Brain microvascular endothelial cell (primary cell): ENCODE measurements at regions not wholly inside any gene's neighbourhood (a gene's known extent, or its start where the extent isn't known, plus 50 kb on each side); places are given as distances from the start of the nearest gene placed in this dataset.

Experiments used
- DNase-seq: peaks from one replicate; pipeline ENCODE4 v3.0.0-alpha.2; 2020
- H3K27ac ChIP-seq: fragments of 250-450 bp; sonication (Bioruptor Pico); 2 replicates; pipeline ENCODE4 v1.5.1; 2020; ENCODE audit warnings: mild to moderate bottlenecking, moderate library complexity
- H3K27me3 ChIP-seq: fragments of 250-450 bp; sonication (Bioruptor Pico); replicated peaks from 2 replicates; pipeline ENCODE4 v1.5.1; 2020; ENCODE audit warnings: mild to moderate bottlenecking
- H3K36me3 ChIP-seq: fragments of 250-450 bp; sonication (Bioruptor Pico); replicated peaks from 2 replicates; pipeline ENCODE4 v1.5.1; 2020; ENCODE audit warnings: mild to moderate bottlenecking
- H3K4me3 ChIP-seq: 2 replicates; pipeline ENCODE4 v1.5.1; 2011; ENCODE audit warnings: low read depth, mild to moderate bottlenecking, control low read depth, low read length, moderate library complexity
- CTCF ChIP-seq: IDR thresholded peaks from 2 replicates; pipeline ENCODE4 v1.5.1; 2011; ENCODE audit warnings: low read depth, mild to moderate bottlenecking, moderate library complexity, low read length, control low read depth, inconsistent platforms; ENCODE audit errors: missing control alignments
- in situ Hi-C: cut with HindIII; loops from 2 replicates; pipeline ENCODE4 v1.10.0; 2017; ENCODE audit warnings: low sequenced_read_pairs, low pct_ligation_motif_present

- no peaks in the 10 kb centered on the region for H3K27me3 ChIP-seq
- no peak overlapping the region for H3K27ac ChIP-seq
- H3K4me3 ChIP-seq = no peak overlapping the region
- H3K36me3 ChIP-seq = no peaks in the 10 kb centered on the region
- no peak for TF ChIP-seq CTCF
- in situ Hi-C loops = no loop called here
- no peak for DNase-seq
Observed at GRCh38 chrX:42077675-42078074, 154.3 kb upstream of the CASK start.

- Histone ChIP-seq H3K27me3 (no peaks in the 10 kb centered on the region), H3K36me3 (no peaks in the 10 kb centered on the region), H3K27ac (no peak overlapping the region), H3K4me3 (no peak overlapping the region)
- in situ Hi-C loops = no loop called here
- TF ChIP-seq CTCF = no peak
- DNase-seq = no peak
Observed at GRCh38 chrX:42075032-42075431, 151.7 kb upstream of the CASK start.

- Histone ChIP-seq H3K27ac (no peak overlapping the region), H3K27me3 (no peaks in the 10 kb centered on the region), H3K36me3 (no peaks in the 10 kb centered on the region), H3K4me3 (no peak overlapping the region)
- TF ChIP-seq CTCF = no peak
- in situ Hi-C loops = no loop called here
- no peak for DNase-seq
Observed at GRCh38 chrX:42073448-42073847, 150.1 kb upstream of the CASK start.

- DNase-seq = no peak
- H3K27ac ChIP-seq = no peak overlapping the region
- TF ChIP-seq CTCF = no peak
- no peak overlapping the region for H3K4me3 ChIP-seq
- H3K27me3 ChIP-seq = no peaks in the 10 kb centered on the region
- in situ Hi-C loops = no loop called here
- H3K36me3 ChIP-seq = no peaks in the 10 kb centered on the region
Observed at GRCh38 chrX:42070866-42071265, 147.5 kb upstream of the CASK start.

GRCh38 chrX:42054256-42054655 lies 130.9 kb upstream of the CASK start:
- no peak for DNase-seq
- Histone ChIP-seq H3K36me3 (no peaks in the 10 kb centered on the region), H3K27me3 (no peaks in the 10 kb centered on the region), H3K4me3 (no peak overlapping the region), H3K27ac (no peak overlapping the region)
- in situ Hi-C loops = no loop called here
- no peak for TF ChIP-seq CTCF

- in situ Hi-C loops = no loop called here
- no peak for TF ChIP-seq CTCF
Observed at GRCh38 chrX:42050345-42050744, 127.0 kb upstream of the CASK start.

More at GRCh38 chrX:42050345-42050744, 127.0 kb upstream of the CASK start:
- no peak for DNase-seq
- no peaks in the 10 kb centered on the region for H3K27me3 ChIP-seq
- no peaks in the 10 kb centered on the region for H3K36me3 ChIP-seq
- H3K27ac ChIP-seq = no peak overlapping the region
- H3K4me3 ChIP-seq = no peak overlapping the region
